OCI-LY7 (cell line): ENCODE measurements at regions not wholly inside any gene's neighbourhood (a gene's known extent, or its start where the extent isn't known, plus 50 kb on each side); places are given as distances from the start of the nearest gene placed in this dataset.

Experiments used
- EZH2phosphoT487 ChIP-seq: fragments of 200-600 bp; sonication (generic); IDR thresholded peaks from 2 replicates; pipeline ENCODE4 v1.6.1; 2018; ENCODE audit warnings: low read depth, borderline replicate concordance, mild to moderate bottlenecking, mixed run types, antibody characterized with exemption, low read length, moderate library complexity, mixed read lengths
- TF ChIP-seq, protein P1 (sequence below): fragments of 200-600 bp; sonication (generic); conservative IDR thresholded peaks from 2 replicates; pipeline ENCODE4 v1.5.1; 2014; ENCODE audit warnings: mild to moderate bottlenecking, antibody characterized with exemption, low read length, moderate library complexity, mixed read lengths

DNA sequence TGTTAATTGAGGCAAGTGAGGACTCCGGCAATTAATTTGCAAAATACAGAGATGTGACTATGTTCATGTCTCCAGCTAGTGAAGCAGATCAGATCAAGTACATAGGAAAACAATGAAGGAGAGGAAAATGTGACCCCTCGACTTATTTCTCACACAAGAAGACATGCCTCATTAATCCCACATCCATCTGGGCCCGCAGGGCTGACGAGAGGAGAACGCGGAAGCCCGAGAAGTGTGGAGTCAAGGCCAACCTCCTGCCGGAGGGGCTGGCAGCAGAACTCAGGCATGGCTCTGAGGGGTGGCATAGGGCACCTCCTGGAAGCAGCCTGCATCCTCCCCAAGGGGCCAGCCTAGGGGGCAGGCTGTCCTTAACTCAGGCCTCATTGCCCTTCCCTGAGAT is 54.4 kb downstream of the ZNF503 start:
- TF ChIP-seq, protein P1, sequence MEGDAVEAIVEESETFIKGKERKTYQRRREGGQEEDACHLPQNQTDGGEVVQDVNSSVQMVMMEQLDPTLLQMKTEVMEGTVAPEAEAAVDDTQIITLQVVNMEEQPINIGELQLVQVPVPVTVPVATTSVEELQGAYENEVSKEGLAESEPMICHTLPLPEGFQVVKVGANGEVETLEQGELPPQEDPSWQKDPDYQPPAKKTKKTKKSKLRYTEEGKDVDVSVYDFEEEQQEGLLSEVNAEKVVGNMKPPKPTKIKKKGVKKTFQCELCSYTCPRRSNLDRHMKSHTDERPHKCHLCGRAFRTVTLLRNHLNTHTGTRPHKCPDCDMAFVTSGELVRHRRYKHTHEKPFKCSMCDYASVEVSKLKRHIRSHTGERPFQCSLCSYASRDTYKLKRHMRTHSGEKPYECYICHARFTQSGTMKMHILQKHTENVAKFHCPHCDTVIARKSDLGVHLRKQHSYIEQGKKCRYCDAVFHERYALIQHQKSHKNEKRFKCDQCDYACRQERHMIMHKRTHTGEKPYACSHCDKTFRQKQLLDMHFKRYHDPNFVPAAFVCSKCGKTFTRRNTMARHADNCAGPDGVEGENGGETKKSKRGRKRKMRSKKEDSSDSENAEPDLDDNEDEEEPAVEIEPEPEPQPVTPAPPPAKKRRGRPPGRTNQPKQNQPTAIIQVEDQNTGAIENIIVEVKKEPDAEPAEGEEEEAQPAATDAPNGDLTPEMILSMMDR, result no peak
- TF ChIP-seq EZH2phosphoT487, result no peak
